Stomach smooth muscle (tissue), 2 donors: ENCODE measurements at regions not wholly inside any gene's neighbourhood (a gene's known extent, or its start where the extent isn't known, plus 50 kb on each side); places are given as distances from the start of the nearest gene placed in this dataset.

Experiments used
- H3K27ac ChIP-seq: one replicate; pipeline ENCODE4 v1.7.0; 2013; ENCODE audit warnings: mild to moderate bottlenecking, low read length, inconsistent platforms
- H3K27me3 ChIP-seq, 2 donors: one replicate each; pipeline ENCODE4 v1.7.0; 2013; ENCODE audit warnings: low read length in 2 of 2; ENCODE audit not compliant: insufficient read depth in 2 of 2, control insufficient read depth in 1 of 2
- H3K36me3 ChIP-seq, 2 donors: one replicate each; pipeline ENCODE4 v1.7.0; 2013; ENCODE audit warnings: low read length in 2 of 2; ENCODE audit not compliant: control insufficient read depth in 2 of 2, insufficient read depth in 2 of 2
- H3K4me1 ChIP-seq: one replicate; pipeline ENCODE4 v1.7.0; 2013; ENCODE audit warnings: low read length; ENCODE audit not compliant: control insufficient read depth, insufficient read depth
- H3K4me3 ChIP-seq, 2 donors: one replicate each; pipeline ENCODE4 v1.7.0; 2013; ENCODE audit warnings: low read length in 2 of 2
- H3K9ac ChIP-seq, 2 donors: one replicate each; pipeline ENCODE4 v1.7.0; 2013; ENCODE audit warnings: low read length in 2 of 2, mild to moderate bottlenecking in 1 of 2
- H3K9me3 ChIP-seq, 2 donors: one replicate each; pipeline ENCODE4 v1.7.0; 2013; ENCODE audit warnings: low read length in 2 of 2; ENCODE audit not compliant: control insufficient read depth in 2 of 2
- donor health status: healthy.
- donor health status: Pancreatic carcinoma.

GRCh38 chr12:5343711-5344110 lies 88.2 kb upstream of the NTF3 start:
- no peak overlapping the region for H3K27ac ChIP-seq
- no peaks in the 10 kb centered on the region for H3K36me3 ChIP-seq
- no peaks in the 10 kb centered on the region for H3K9me3 ChIP-seq
- H3K27me3 ChIP-seq = peaks cover 0 to 3% of the 10 kb centered on the region in 2 donors
- H3K4me1 ChIP-seq = no peaks in the 10 kb centered on the region
- H3K9ac ChIP-seq = no peak overlapping the region
- H3K4me3 ChIP-seq = no peak overlapping the region

DNA sequence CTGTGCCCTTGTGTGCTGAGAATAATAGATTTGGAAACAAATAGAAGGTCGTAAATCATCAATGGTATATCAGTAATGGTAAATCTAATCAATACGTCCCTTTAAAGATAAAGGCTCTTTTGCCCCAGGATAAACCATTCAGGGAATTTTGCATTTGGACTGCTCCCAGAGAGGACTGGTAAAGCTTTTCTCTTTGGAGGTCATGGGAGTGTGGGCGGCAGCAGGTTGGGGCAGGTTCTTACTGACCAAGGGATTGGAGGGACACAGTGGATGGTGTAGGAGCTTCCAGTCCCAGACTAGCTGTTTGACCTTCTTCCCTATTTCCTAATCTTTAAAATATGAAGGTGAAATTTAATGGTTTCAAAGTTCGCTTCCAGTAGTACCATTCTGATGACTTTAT lies 87.8 kb upstream of the NTF3 start:
- Histone ChIP-seq H3K4me3 (no peak overlapping the region), H3K27ac (no peak overlapping the region), H3K9me3 (no peaks in the 10 kb centered on the region), H3K27me3 (peaks cover 0 to 3% of the 10 kb centered on the region in 2 donors), H3K9ac (no peak overlapping the region), H3K4me1 (no peaks in the 10 kb centered on the region), H3K36me3 (no peaks in the 10 kb centered on the region)

DNA sequence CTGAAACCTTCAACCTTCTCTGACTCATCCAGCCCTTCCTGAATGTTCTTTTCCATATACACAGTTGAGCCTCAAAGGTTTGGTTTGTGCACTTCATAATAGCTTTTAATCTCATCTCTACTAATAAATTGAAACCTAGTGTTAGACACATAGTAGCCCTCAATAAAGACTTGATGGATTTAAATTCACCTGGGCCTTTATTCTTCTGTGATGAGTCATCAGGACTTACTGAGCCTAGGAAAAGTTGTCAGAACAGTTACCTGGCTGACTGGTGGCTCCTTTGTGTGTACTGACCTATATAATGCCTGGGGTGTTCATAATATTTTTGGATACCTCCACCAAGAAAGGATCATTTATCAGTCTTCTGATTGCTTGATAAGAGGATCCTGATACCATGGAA lies 86.4 kb upstream of the NTF3 start:
- peaks cover 0 to 3% of the 10 kb centered on the region in 2 donors for H3K27me3 ChIP-seq
- H3K9me3 ChIP-seq = no peaks in the 10 kb centered on the region
- H3K9ac ChIP-seq = no peak overlapping the region
- H3K27ac ChIP-seq = no peak overlapping the region
- no peaks in the 10 kb centered on the region for H3K4me1 ChIP-seq
- no peaks in the 10 kb centered on the region for H3K36me3 ChIP-seq
- H3K4me3 ChIP-seq = no peak overlapping the region

- Histone ChIP-seq H3K27me3 (peaks cover 0 to 3% of the 10 kb centered on the region in 2 donors), H3K27ac (no peak overlapping the region), H3K4me1 (no peaks in the 10 kb centered on the region), H3K9ac (no peak overlapping the region), H3K36me3 (no peaks in the 10 kb centered on the region), H3K4me3 (no peak overlapping the region), H3K9me3 (no peaks in the 10 kb centered on the region)
These were observed 83.9 kb upstream of the NTF3 start for GRCh38 chr12:5348057-5348456.

GRCh38 chr12:5348491-5348890 lies 83.4 kb upstream of the NTF3 start:
- H3K36me3 ChIP-seq = no peaks in the 10 kb centered on the region
- no peak overlapping the region for H3K27ac ChIP-seq
- H3K9me3 ChIP-seq = no peaks in the 10 kb centered on the region
- no peak overlapping the region for H3K4me3 ChIP-seq
- H3K4me1 ChIP-seq = no peaks in the 10 kb centered on the region
- peaks cover 0 to 3% of the 10 kb centered on the region in 2 donors for H3K27me3 ChIP-seq
- no peak overlapping the region for H3K9ac ChIP-seq

GRCh38 chr12:5364036-5364770 lies 67.7 kb upstream of the NTF3 start:
- Histone ChIP-seq H3K4me3 (no peak overlapping the region), H3K4me1 (no peaks in the 10 kb centered on the region), H3K9ac (no peak overlapping the region), H3K27ac (no peak overlapping the region), H3K36me3 (no peaks in the 10 kb centered on the region), H3K9me3 (no peaks in the 10 kb centered on the region), H3K27me3 (no peaks in the 10 kb centered on the region)

DNA sequence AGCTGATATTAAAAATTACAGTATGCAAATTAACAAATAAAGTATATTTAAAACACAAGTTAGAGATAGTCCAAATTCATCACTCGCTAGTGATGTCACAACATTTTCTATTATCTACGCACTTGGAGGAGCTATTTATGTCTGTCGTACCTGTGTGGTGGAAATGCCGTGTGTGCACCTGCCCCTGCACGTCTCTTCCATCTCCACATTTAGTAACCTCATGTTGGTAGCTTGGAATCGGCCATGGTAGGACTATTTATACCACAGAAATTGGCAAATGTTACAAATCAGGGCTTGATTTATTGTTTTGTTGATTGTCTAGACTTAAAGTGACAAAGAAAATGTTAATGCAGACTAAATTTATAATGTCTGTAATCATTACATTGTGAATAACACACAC lies 62.6 kb upstream of the NTF3 start:
- H3K4me3 ChIP-seq = no peak overlapping the region
- no peak overlapping the region for H3K9ac ChIP-seq
- no peaks in the 10 kb centered on the region for H3K36me3 ChIP-seq
- H3K27ac ChIP-seq = no peak overlapping the region
- H3K27me3 ChIP-seq = peaks cover 0 to 2% of the 10 kb centered on the region in 2 donors
- no peaks in the 10 kb centered on the region for H3K4me1 ChIP-seq
- no peaks in the 10 kb centered on the region for H3K9me3 ChIP-seq

- Histone ChIP-seq H3K36me3 (no peaks in the 10 kb centered on the region), H3K27ac (no peak overlapping the region), H3K9me3 (no peaks in the 10 kb centered on the region), H3K4me3 (no peak overlapping the region), H3K4me1 (no peaks in the 10 kb centered on the region), H3K27me3 (peaks cover 0 to 2% of the 10 kb centered on the region in 2 donors), H3K9ac (no peak overlapping the region)
These were observed 60.3 kb upstream of the NTF3 start for GRCh38 chr12:5371631-5372030.

GRCh38 chr12:5374713-5375112 lies 57.2 kb upstream of the NTF3 start:
- no peaks in the 10 kb centered on the region for H3K9me3 ChIP-seq
- H3K36me3 ChIP-seq = no peaks in the 10 kb centered on the region
- H3K4me3 ChIP-seq = no peak overlapping the region
- H3K27me3 ChIP-seq = peaks cover 0 to 2% of the 10 kb centered on the region in 2 donors
- no peak overlapping the region for H3K9ac ChIP-seq
- no peaks in the 10 kb centered on the region for H3K4me1 ChIP-seq
- no peak overlapping the region for H3K27ac ChIP-seq

GRCh38 chr12:5375547-5376295 lies 56.2 kb upstream of the NTF3 start:
- Histone ChIP-seq H3K9me3 (no peaks in the 10 kb centered on the region), H3K27ac (no peak overlapping the region), H3K27me3 (peaks cover 0 to under 1% of the 10 kb centered on the region in 2 donors), H3K9ac (no peak overlapping the region), H3K4me3 (no peak overlapping the region), H3K36me3 (no peaks in the 10 kb centered on the region), H3K4me1 (no peaks in the 10 kb centered on the region)
